ENCODE measurements at regions not wholly inside any gene's neighbourhood (a gene's known extent, or its start where the extent isn't known, plus 50 kb on each side); places are given as distances from the start of the nearest gene placed in this dataset.

DNA sequence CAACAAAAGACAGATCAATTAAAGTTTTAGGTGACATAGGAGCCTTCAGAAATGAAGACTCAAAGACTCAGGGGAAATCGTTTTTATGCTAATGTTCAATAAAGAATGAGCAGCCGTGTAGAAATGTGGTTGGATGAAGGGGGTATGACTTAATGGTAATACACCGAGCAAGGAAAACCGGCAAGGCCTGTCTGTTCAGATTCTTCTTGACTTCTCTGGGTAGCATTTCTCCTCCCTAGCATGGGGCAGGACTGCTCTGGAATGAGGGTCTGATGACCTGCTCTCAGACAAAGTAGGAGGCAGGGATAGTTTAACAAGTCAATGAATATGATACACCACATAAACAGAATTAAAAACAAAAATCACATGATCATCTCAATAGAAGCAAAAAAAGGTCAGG is 487.4 kb downstream of the ZNF608 start:
- POLR2A ChIA-PET, result no interaction called here
- Histone ChIP-seq H3K27ac (ENCODE audit: extremely low read depth, low read depth, low read length) (no peak overlapping the region), H3K4me2 (ENCODE audit: insufficient read depth, low read length) (no peak overlapping the region), H3K9me1 (ENCODE audit: control insufficient read depth, insufficient read depth, low read length) (no peaks in the 10 kb centered on the region), H3K79me2 (ENCODE audit: control insufficient read depth, insufficient read depth, low read length) (no peaks in the 10 kb centered on the region), H3K4me1 (replicated peaks in 1 of 2; ENCODE audit: control insufficient read depth in 2 of 2, insufficient read depth in 2 of 2, low read length in 2 of 2) (no peaks in the 10 kb centered on the region; a peak in 1 of 5 replicates), H3K9me3 (replicated peaks; ENCODE audit: control insufficient read depth, insufficient read depth, low read depth, low read length) (no peaks in the 10 kb centered on the region), H3K27me3 (ENCODE audit: control insufficient read depth in 2 of 2, insufficient read depth in 2 of 2, low read length in 2 of 2) (no peaks in the 10 kb centered on the region), H2AFZ (ENCODE audit: low read depth, low read length) (no peak overlapping the region), H3K9ac (ENCODE audit: insufficient read depth in 1 of 2, low read depth in 2 of 2, low read length in 2 of 2) (no peak overlapping the region), H4K20me1 (replicated peaks; ENCODE audit: control insufficient read depth, insufficient read depth, low read length) (no peaks in the 10 kb centered on the region), H3K36me3 (ENCODE audit: control insufficient read depth, insufficient read depth, low read length) (no peaks in the 10 kb centered on the region), H3K4me3 (no peak overlapping the region)
- CTCF ChIA-PET (ENCODE audit: low intra/inter-chr PET ratio), result no interaction called here
- ATAC-seq (no peak), FAIRE-seq (no peak), DNase-seq (ENCODE audit: extremely low read depth in 1 of 4, low spot score in 3 of 4) (no peak)
- 0% methylated on average over 4 of the region's 4 CpGs for WGBS (ENCODE audit: insufficient coverage, low coverage, missing lambda C conversion rate)
- BruUV-seq (replicated peaks), result no TSS peak
- intact Hi-C loops (cut with micrococcal nuclease), result no loop called here
- in situ Hi-C loops (cut with MboI), result no loop called here
- TF ChIP-seq SAP30 (IDR thresholded peaks at IDR 0.05; ENCODE audit: borderline replicate concordance, insufficient read depth, low read depth, low read length, poor library complexity, severe bottlenecking) (no peak), KAT7 (CRISPR knock-in tag; IDR thresholded peaks at IDR 0.05; ENCODE audit: borderline replicate concordance) (no peak), NCOR1 (IDR thresholded peaks at IDR 0.05) (no peak), SMARCA5 (IDR thresholded peaks at IDR 0.05) (no peak), ZFP30 (CRISPR knock-in tag; IDR thresholded peaks at IDR 0.05; ENCODE audit: borderline replicate concordance) (no peak), ZBTB33 (CRISPR knock-in tag; IDR thresholded peaks at IDR 0.05) (no peak), ASH1L (IDR thresholded peaks at IDR 0.05; ENCODE audit: borderline replicate concordance, low read depth, partially characterized antibody) (no peak), GATAD2B (IDR thresholded peaks at IDR 0.05; ENCODE audit: borderline replicate concordance) (no peak), POLR2G (IDR thresholded peaks at IDR 0.05; ENCODE audit: low read depth, low read length) (no peak), IRF2 (CRISPR knock-in tag; IDR thresholded peaks at IDR 0.05) (no peak), OTX1 (CRISPR knock-in tag; IDR thresholded peaks at IDR 0.05) (no peak), CLOCK (CRISPR knock-in tag; IDR thresholded peaks at IDR 0.05; ENCODE audit: borderline replicate concordance) (no peak)
- TF ChIP-seq, protein P1, sequence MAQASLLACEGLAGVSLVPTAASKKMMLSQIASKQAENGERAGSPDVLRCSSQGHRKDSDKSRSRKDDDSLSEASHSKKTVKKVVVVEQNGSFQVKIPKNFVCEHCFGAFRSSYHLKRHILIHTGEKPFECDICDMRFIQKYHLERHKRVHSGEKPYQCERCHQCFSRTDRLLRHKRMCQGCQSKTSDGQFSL (CRISPR knock-in tag; IDR thresholded peaks at IDR 0.05), result no peak
- TF ChIP-seq, protein P1 (tag; IDR thresholded peaks at IDR 0.05), result no peak

Data from K562 (cell line).